T-cell (primary cell): ENCODE measurements at regions not wholly inside any gene's neighbourhood (a gene's known extent, or its start where the extent isn't known, plus 50 kb on each side); places are given as distances from the start of the nearest gene placed in this dataset.

ENCODE experiments used
- ATAC-seq, 4 experiments: fragments of 200-7000 bp in 3 of 4; fragments of 150-1000 bp in 1 of 4; cut with Tn5 transposase; replicated peaks in 1 of 4; 1 replicate in 3 of 4; 2 replicates in 1 of 4; pipeline ENCODE4 v1.10.0; 2021; ENCODE audit warnings: moderate library complexity in 3 of 4, mild to moderate bottlenecking in 2 of 4, moderate number of reproducible peaks in 1 of 4
- CTCF ChIA-PET, 2 donors: fragments of 300-600 bp; sonication (Branson Sonifier 250); formaldehyde crosslinking; loops; one replicate each; lab custom pipeline; 2022; ENCODE audit warnings: antibody characterized with exemption in 2 of 2; lab: Charles Lee
- POLR2A ChIA-PET, 2 donors: fragments of 300-600 bp; sonication (Branson Sonifier 250); formaldehyde crosslinking; loops; one replicate each; lab custom pipeline; 2022; ENCODE audit warnings: antibody characterized with exemption in 2 of 2; lab: Charles Lee
- DNase-seq, 35 experiments: peaks; one replicate each; pipeline versions ENCODE4 v3.0.0 to v3.0.0-alpha.2; 2013 to 2023
- H3K27ac ChIP-seq: one replicate; pipeline ENCODE4 v1.5.1; 2013; ENCODE audit warnings: low read length
- H3K27me3 ChIP-seq, 2 experiments: replicated peaks in 1 of 2; 1 replicate in 1 of 2; 2 replicates in 1 of 2; pipeline versions ENCODE4 v1.6.1 to v1.7.0; 2013; ENCODE audit warnings: low read length in 1 of 2, mixed read lengths in 1 of 2; ENCODE audit not compliant: control insufficient read depth in 2 of 2, insufficient read depth in 2 of 2; ENCODE audit errors: extremely low read depth in 1 of 2
- H3K36me3 ChIP-seq, 2 donors: 1 replicate in 1 of 2; 2 replicates in 1 of 2; pipeline versions ENCODE4 v1.6.1 to v1.7.0; 2013; ENCODE audit warnings: low read length in 1 of 2; ENCODE audit not compliant: control insufficient read depth in 2 of 2, insufficient read depth in 1 of 2; ENCODE audit errors: extremely low read depth in 1 of 2
- H3K4me1 ChIP-seq, 2 experiments: 1 replicate in 1 of 2; 2 replicates in 1 of 2; pipeline versions ENCODE4 v1.6.1 to v1.7.0; 2013; ENCODE audit warnings: low read length in 2 of 2, mixed read lengths in 1 of 2; ENCODE audit not compliant: insufficient read depth in 2 of 2, control insufficient read depth in 1 of 2; ENCODE audit errors: extremely low read depth in 1 of 2
- H3K4me3 ChIP-seq, 2 donors: 1 replicate in 1 of 2; 2 replicates in 1 of 2; pipeline versions ENCODE4 v1.5.1 to v1.7.0; 2013; ENCODE audit warnings: mild to moderate bottlenecking in 2 of 2, low read length in 1 of 2, moderate library complexity in 1 of 2; ENCODE audit not compliant: control insufficient read depth in 1 of 2; ENCODE audit errors: extremely low read depth in 1 of 2
- H3K9me3 ChIP-seq: 2 replicates; pipeline ENCODE4 v1.7.0; 2013
- H3K27ac Mint-ChIP-seq, 2 donors: one replicate each; pipeline ENCODE4 v1.8.0; 2020 to 2021; ENCODE audit warnings: mild to moderate bottlenecking in 2 of 2, mixed read lengths in 2 of 2
- H3K27me3 Mint-ChIP-seq, 2 donors: one replicate each; pipeline ENCODE4 v1.8.0; 2021 to 2022; ENCODE audit warnings: mixed read lengths in 2 of 2
- H3K36me3 Mint-ChIP-seq: one replicate; pipeline ENCODE4 v1.8.0; 2021; ENCODE audit warnings: mixed read lengths
- H3K4me1 Mint-ChIP-seq, 3 donors: one replicate each; pipeline ENCODE4 v1.8.0; 2020 to 2022; ENCODE audit warnings: mixed read lengths in 3 of 3, mild to moderate bottlenecking in 1 of 3
- H3K4me3 Mint-ChIP-seq, 3 donors: one replicate each; pipeline ENCODE4 v1.8.0; 2020 to 2022; ENCODE audit warnings: mild to moderate bottlenecking in 3 of 3, mixed read lengths in 3 of 3, moderate library complexity in 3 of 3
- H3K9me3 Mint-ChIP-seq, 3 donors: one replicate each; pipeline ENCODE4 v1.8.0; 2020 to 2022; ENCODE audit warnings: mixed read lengths in 3 of 3
- whole genome bisulfite sequencing: methylation state at CpG from one replicate; pipeline ENCODE4 v1.1.5; 2013; ENCODE audit warnings: missing lambda C conversion rate; ENCODE audit not compliant: insufficient coverage; 5-methylcytosine and 5-hydroxymethylcytosine counted together

GRCh38 chr15:96716478-96716877, 386.0 kb downstream of the NR2F2 start:
- Histone ChIP-seq H3K27me3 (no peaks in the 10 kb centered on the region), H3K27ac (no peak overlapping the region), H3K4me3 (no peak overlapping the region), H3K36me3 (no peaks in the 10 kb centered on the region), H3K9me3 (no peaks in the 10 kb centered on the region), H3K4me1 (no peaks in the 10 kb centered on the region)
- H3K4me3 Mint-ChIP-seq = no peak overlapping the region
- no peak for DNase-seq
- no peaks in the 10 kb centered on the region for H3K9me3 Mint-ChIP-seq
- H3K27ac Mint-ChIP-seq = no peak overlapping the region
- no peaks in the 10 kb centered on the region for H3K4me1 Mint-ChIP-seq
- no CpG with 5 or more reads among the region's 3 CpGs for WGBS
- H3K36me3 Mint-ChIP-seq = no peaks in the 10 kb centered on the region
- CTCF ChIA-PET = no interaction called here
- ATAC-seq = no peak
- H3K27me3 Mint-ChIP-seq = peaks cover 2 to 4% of the 10 kb centered on the region in 2 donors
- POLR2A ChIA-PET = no interaction called here

- ChIA-PET CTCF (no interaction called here), POLR2A (no interaction called here)
- Mint-ChIP-seq H3K9me3 (peaks cover 0 to 10% (median 0%) of the 10 kb centered on the region in 3 donors), H3K4me1 (no peaks in the 10 kb centered on the region), H3K36me3 (no peaks in the 10 kb centered on the region), H3K4me3 (no peak overlapping the region), H3K27me3 (peaks cover 2 to 9% of the 10 kb centered on the region in 2 donors), H3K27ac (no peak overlapping the region)
- H3K27me3 ChIP-seq = no peaks in the 10 kb centered on the region
- no peak overlapping the region for H3K4me3 ChIP-seq
- no peaks in the 10 kb centered on the region for H3K36me3 ChIP-seq
- ATAC-seq (no peak), DNase-seq (no peak)
- no CpG with 5 or more reads among the region's 8 CpGs for WGBS
- no peak overlapping the region for H3K27ac ChIP-seq
- H3K4me1 ChIP-seq = no peaks in the 10 kb centered on the region
- no peaks in the 10 kb centered on the region for H3K9me3 ChIP-seq
These were observed 389.8 kb downstream of the NR2F2 start for GRCh38 chr15:96720251-96720650.

GRCh38 chr15:96720656-96721055, 390.2 kb downstream of the NR2F2 start:
- H3K4me3 Mint-ChIP-seq = no peak overlapping the region
- H3K4me1 ChIP-seq = no peaks in the 10 kb centered on the region
- ChIA-PET POLR2A (no interaction called here), CTCF (no interaction called here)
- DNase-seq (no peak), ATAC-seq (no peak)
- peaks cover 0 to 10% (median 0%) of the 10 kb centered on the region in 3 donors for H3K9me3 Mint-ChIP-seq
- H3K27ac Mint-ChIP-seq = no peak overlapping the region
- no peaks in the 10 kb centered on the region for H3K9me3 ChIP-seq
- H3K36me3 ChIP-seq = no peaks in the 10 kb centered on the region
- no CpG with 5 or more reads among the region's 2 CpGs for WGBS
- H3K4me3 ChIP-seq = no peak overlapping the region
- no peaks in the 10 kb centered on the region for H3K4me1 Mint-ChIP-seq
- H3K36me3 Mint-ChIP-seq = no peaks in the 10 kb centered on the region
- peaks cover 2 to 9% of the 10 kb centered on the region in 2 donors for H3K27me3 Mint-ChIP-seq
- no peak overlapping the region for H3K27ac ChIP-seq
- H3K27me3 ChIP-seq = no peaks in the 10 kb centered on the region

- POLR2A ChIA-PET = no interaction called here
- CTCF ChIA-PET = no interaction called here
- WGBS = 76% methylated on average over 5 of the region's 6 CpGs
- Mint-ChIP-seq H3K4me3 (no peak overlapping the region), H3K27me3 (peaks cover 0 to 5% of the 10 kb centered on the region in 2 donors), H3K36me3 (no peaks in the 10 kb centered on the region), H3K4me1 (no peaks in the 10 kb centered on the region), H3K27ac (no peak overlapping the region), H3K9me3 (peaks cover 0 to 6% (median 0%) of the 10 kb centered on the region in 3 donors)
- Histone ChIP-seq H3K4me1 (no peaks in the 10 kb centered on the region), H3K36me3 (no peaks in the 10 kb centered on the region), H3K27me3 (no peaks in the 10 kb centered on the region), H3K9me3 (no peaks in the 10 kb centered on the region), H3K4me3 (no peak overlapping the region), H3K27ac (no peak overlapping the region)
- DNase-seq (no peak), ATAC-seq (no peak)
These were observed 398.1 kb downstream of the NR2F2 start for GRCh38 chr15:96728591-96728990.

- no peak for ATAC-seq
- H3K4me3 ChIP-seq = no peak overlapping the region
- Mint-ChIP-seq H3K36me3 (no peaks in the 10 kb centered on the region), H3K27ac (no peak overlapping the region), H3K9me3 (no peaks in the 10 kb centered on the region), H3K4me1 (no peaks in the 10 kb centered on the region), H3K4me3 (no peak overlapping the region), H3K27me3 (no peaks in the 10 kb centered on the region)
- ChIA-PET POLR2A (no interaction called here), CTCF (no interaction called here)
- no peaks in the 10 kb centered on the region for H3K27me3 ChIP-seq
- no peaks in the 10 kb centered on the region for H3K36me3 ChIP-seq
- no peak for DNase-seq
- H3K4me1 ChIP-seq = no peaks in the 10 kb centered on the region
- no peaks in the 10 kb centered on the region for H3K9me3 ChIP-seq
- H3K27ac ChIP-seq = no peak overlapping the region
- WGBS = 40% methylated on average over 1 of the region's 5 CpGs
These were observed 402.2 kb downstream of the NR2F2 start for GRCh38 chr15:96732704-96733103.

- no peaks in the 10 kb centered on the region for H3K4me1 Mint-ChIP-seq
- Histone ChIP-seq H3K36me3 (no peaks in the 10 kb centered on the region), H3K27me3 (no peaks in the 10 kb centered on the region), H3K27ac (no peak overlapping the region), H3K4me1 (no peaks in the 10 kb centered on the region), H3K4me3 (no peak overlapping the region), H3K9me3 (no peaks in the 10 kb centered on the region)
- ATAC-seq (no peak), DNase-seq (no peak)
- H3K4me3 Mint-ChIP-seq = no peak overlapping the region
- WGBS = 100% methylated on average over 2 of the region's 4 CpGs
- CTCF ChIA-PET = no interaction called here
- H3K36me3 Mint-ChIP-seq = no peaks in the 10 kb centered on the region
- POLR2A ChIA-PET = no interaction called here
- H3K27ac Mint-ChIP-seq = no peak overlapping the region
- no peaks in the 10 kb centered on the region for H3K27me3 Mint-ChIP-seq
- H3K9me3 Mint-ChIP-seq = peaks cover 0 to 2% (median 0%) of the 10 kb centered on the region in 3 donors
These were observed 403.2 kb downstream of the NR2F2 start for GRCh38 chr15:96733721-96734120.

- Histone ChIP-seq H3K4me1 (no peaks in the 10 kb centered on the region), H3K27ac (no peak overlapping the region), H3K27me3 (no peaks in the 10 kb centered on the region), H3K9me3 (no peaks in the 10 kb centered on the region), H3K36me3 (no peaks in the 10 kb centered on the region), H3K4me3 (no peak overlapping the region)
- WGBS = no CpG with 5 or more reads among the region's 2 CpGs
- Mint-ChIP-seq H3K4me1 (no peaks in the 10 kb centered on the region), H3K36me3 (no peaks in the 10 kb centered on the region), H3K27ac (no peak overlapping the region), H3K4me3 (no peak overlapping the region), H3K9me3 (peaks cover 0 to 4% (median 0%) of the 10 kb centered on the region in 3 donors), H3K27me3 (no peaks in the 10 kb centered on the region)
- ChIA-PET CTCF (no interaction called here), POLR2A (no interaction called here)
- ATAC-seq = no peak
- DNase-seq = no peak
These were observed 405.2 kb downstream of the NR2F2 start for GRCh38 chr15:96735632-96736240.
